Esophagus squamous epithelium (tissue), 4 donors: ENCODE measurements at regions not wholly inside any gene's neighbourhood (a gene's known extent, or its start where the extent isn't known, plus 50 kb on each side); places are given as distances from the start of the nearest gene placed in this dataset.

Experiments
- POLR2A ChIP-seq, 4 donors: fragments of 450-650 bp; IDR thresholded peaks; one replicate each; pipeline ENCODE4 v1.6.1; 2017; ENCODE audit warnings: antibody characterized with exemption in 4 of 4, mild to moderate bottlenecking in 4 of 4, moderate library complexity in 3 of 4
- TF ChIP-seq, protein P1 (sequence below), 6 experiments: fragments of 450-650 bp in 4 of 6; fragments of 200-600 bp in 2 of 6; sonication (generic) in 2 of 6; IDR thresholded peaks; one replicate each; pipeline ENCODE4 v1.5.1; 2016 to 2019; ENCODE audit warnings: antibody characterized with exemption in 6 of 6, mild to moderate bottlenecking in 4 of 6, moderate library complexity in 4 of 6

DNA sequence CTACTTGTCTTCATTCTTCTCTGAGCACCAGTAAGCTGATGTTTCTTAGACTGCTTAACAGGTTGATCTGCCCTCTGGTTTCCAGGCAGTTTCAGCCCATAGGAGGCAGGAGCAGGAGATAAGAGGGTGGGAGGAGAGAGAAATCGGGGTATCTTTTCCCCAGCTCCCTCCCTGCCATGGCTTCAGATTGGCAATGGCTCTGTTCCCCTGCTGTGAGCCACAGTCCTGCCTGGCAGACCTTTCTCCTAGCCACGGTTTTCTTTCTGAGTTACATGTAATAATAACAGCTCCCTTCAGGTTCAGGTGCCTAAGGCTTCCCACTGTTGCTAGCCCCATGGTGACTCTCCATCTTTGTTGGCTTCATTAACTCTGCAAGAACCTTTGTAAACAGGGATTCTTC, 115.3 kb downstream of the CD83 start:
- TF ChIP-seq, protein P1, sequence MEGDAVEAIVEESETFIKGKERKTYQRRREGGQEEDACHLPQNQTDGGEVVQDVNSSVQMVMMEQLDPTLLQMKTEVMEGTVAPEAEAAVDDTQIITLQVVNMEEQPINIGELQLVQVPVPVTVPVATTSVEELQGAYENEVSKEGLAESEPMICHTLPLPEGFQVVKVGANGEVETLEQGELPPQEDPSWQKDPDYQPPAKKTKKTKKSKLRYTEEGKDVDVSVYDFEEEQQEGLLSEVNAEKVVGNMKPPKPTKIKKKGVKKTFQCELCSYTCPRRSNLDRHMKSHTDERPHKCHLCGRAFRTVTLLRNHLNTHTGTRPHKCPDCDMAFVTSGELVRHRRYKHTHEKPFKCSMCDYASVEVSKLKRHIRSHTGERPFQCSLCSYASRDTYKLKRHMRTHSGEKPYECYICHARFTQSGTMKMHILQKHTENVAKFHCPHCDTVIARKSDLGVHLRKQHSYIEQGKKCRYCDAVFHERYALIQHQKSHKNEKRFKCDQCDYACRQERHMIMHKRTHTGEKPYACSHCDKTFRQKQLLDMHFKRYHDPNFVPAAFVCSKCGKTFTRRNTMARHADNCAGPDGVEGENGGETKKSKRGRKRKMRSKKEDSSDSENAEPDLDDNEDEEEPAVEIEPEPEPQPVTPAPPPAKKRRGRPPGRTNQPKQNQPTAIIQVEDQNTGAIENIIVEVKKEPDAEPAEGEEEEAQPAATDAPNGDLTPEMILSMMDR (IDR thresholded peaks at IDR 0.05), result no peak
- no peak for TF ChIP-seq POLR2A (IDR thresholded peaks at IDR 0.05)
